HL-60/S4 treated with phorbol 12-myristate 13-acetate at 8.2 ng/mL for 4 days and 3 days (cell line): ENCODE measurements at regions not wholly inside any gene's neighbourhood (a gene's known extent, or its start where the extent isn't known, plus 50 kb on each side); places are given as distances from the start of the nearest gene placed in this dataset.

Source experiments
- in situ Hi-C: fragments of 300-500 bp; cut with MboI; formaldehyde crosslinking; loops from 2 replicates; pipeline ENCODE4 v1.15.0; 2022; ENCODE audit warnings: low sequenced_read_pairs

- in situ Hi-C loops: no loop called here
Measured at GRCh38 chr12:46456356-46457334, 84.1 kb upstream of the SLC38A2 start.

GRCh38 chr12:46455648-46456352 is 83.2 kb upstream of the SLC38A2 start:
- in situ Hi-C loops: no loop called here

- in situ Hi-C loops: no loop called here
Measured at GRCh38 chr12:46454981-46455380, 82.4 kb upstream of the SLC38A2 start.

- in situ Hi-C loops: no loop called here
Measured at GRCh38 chr12:46453428-46453827, 80.9 kb upstream of the SLC38A2 start.

- in situ Hi-C loops: no loop called here
Measured at GRCh38 chr12:46452776-46453175, 80.2 kb upstream of the SLC38A2 start.

- in situ Hi-C loops: no loop called here
Measured at GRCh38 chr12:46452061-46452615, 79.6 kb upstream of the SLC38A2 start.

- in situ Hi-C loops: no loop called here
Measured at GRCh38 chr12:46451276-46452021, 78.9 kb upstream of the SLC38A2 start.

GRCh38 chr12:46450279-46450748 is 77.7 kb upstream of the SLC38A2 start:
- in situ Hi-C loops: no loop called here

- in situ Hi-C loops: no loop called here
Measured at GRCh38 chr12:46449856-46450255, 77.3 kb upstream of the SLC38A2 start.

- in situ Hi-C loops: no loop called here
Measured at GRCh38 chr12:46449316-46449715, 76.7 kb upstream of the SLC38A2 start.

GRCh38 chr12:46446645-46447044 is 74.1 kb upstream of the SLC38A2 start:
- in situ Hi-C loops: no loop called here

GRCh38 chr12:46445551-46446235 is 73.1 kb upstream of the SLC38A2 start:
- in situ Hi-C loops: no loop called here

GRCh38 chr12:46445093-46445492 is 72.5 kb upstream of the SLC38A2 start:
- in situ Hi-C loops: no loop called here

- in situ Hi-C loops: no loop called here
Measured at GRCh38 chr12:46443594-46444263, 71.2 kb upstream of the SLC38A2 start.

GRCh38 chr12:46442738-46443137 is 70.2 kb upstream of the SLC38A2 start:
- in situ Hi-C loops: no loop called here

GRCh38 chr12:46442239-46442638 is 69.7 kb upstream of the SLC38A2 start:
- in situ Hi-C loops: no loop called here

GRCh38 chr12:46439793-46440511 is 67.4 kb upstream of the SLC38A2 start:
- in situ Hi-C loops: no loop called here

- in situ Hi-C loops: no loop called here
Measured at GRCh38 chr12:46438719-46439319, 66.2 kb upstream of the SLC38A2 start.

- in situ Hi-C loops: no loop called here
Measured at GRCh38 chr12:46438256-46438655, 65.7 kb upstream of the SLC38A2 start.
